ENCODE measurements at regions not wholly inside any gene's neighbourhood (a gene's known extent, or its start where the extent isn't known, plus 50 kb on each side); places are given as distances from the start of the nearest gene placed in this dataset.

GRCh38 chr18:47585914-47586313 is 334.5 kb upstream of the SKOR2 start:
- Histone ChIP-seq H3K4me3 (ENCODE audit: low read depth, low read length) (no peak overlapping the region), H3K27me3 (ENCODE audit: control insufficient read depth, insufficient read depth, low read length) (no peaks in the 10 kb centered on the region), H3K36me3 (ENCODE audit: control insufficient read depth, insufficient read depth, low read length) (no peaks in the 10 kb centered on the region)
- no peak for TF ChIP-seq CTCF (IDR thresholded peaks at IDR 0.05; ENCODE audit: insufficient read depth, low read length, poor library complexity, severe bottlenecking)
- DNase-seq (ENCODE audit: low read depth) = no peak

- no peaks in the 10 kb centered on the region for H3K36me3 ChIP-seq (ENCODE audit: control insufficient read depth, insufficient read depth, low read length)
- TF ChIP-seq CTCF (IDR thresholded peaks at IDR 0.05; ENCODE audit: insufficient read depth, low read length, poor library complexity, severe bottlenecking) = no peak
- H3K27me3 ChIP-seq (ENCODE audit: control insufficient read depth, insufficient read depth, low read length) = no peaks in the 10 kb centered on the region
- no peak for DNase-seq (ENCODE audit: low read depth)
- H3K4me3 ChIP-seq (ENCODE audit: low read depth, low read length) = no peak overlapping the region
These were observed 333.7 kb upstream of the SKOR2 start for GRCh38 chr18:47585136-47585535.

- no peak overlapping the region for H3K4me3 ChIP-seq (ENCODE audit: low read depth, low read length)
- no peaks in the 10 kb centered on the region for H3K27me3 ChIP-seq (ENCODE audit: control insufficient read depth, insufficient read depth, low read length)
- TF ChIP-seq CTCF (IDR thresholded peaks at IDR 0.05; ENCODE audit: insufficient read depth, low read length, poor library complexity, severe bottlenecking) = no peak
- no peaks in the 10 kb centered on the region for H3K36me3 ChIP-seq (ENCODE audit: control insufficient read depth, insufficient read depth, low read length)
- DNase-seq (ENCODE audit: low read depth) = no peak
These were observed 330.6 kb upstream of the SKOR2 start for GRCh38 chr18:47582093-47582492.

GRCh38 chr18:47577520-47577919 is 326.1 kb upstream of the SKOR2 start:
- no peak overlapping the region for H3K4me3 ChIP-seq (ENCODE audit: low read depth, low read length)
- no peaks in the 10 kb centered on the region for H3K27me3 ChIP-seq (ENCODE audit: control insufficient read depth, insufficient read depth, low read length)
- no peak for TF ChIP-seq CTCF (IDR thresholded peaks at IDR 0.05; ENCODE audit: insufficient read depth, low read length, poor library complexity, severe bottlenecking)
- no peak for DNase-seq (ENCODE audit: low read depth)
- no peaks in the 10 kb centered on the region for H3K36me3 ChIP-seq (ENCODE audit: control insufficient read depth, insufficient read depth, low read length)

- no peaks in the 10 kb centered on the region for H3K27me3 ChIP-seq (ENCODE audit: control insufficient read depth, insufficient read depth, low read length)
- no peaks in the 10 kb centered on the region for H3K36me3 ChIP-seq (ENCODE audit: control insufficient read depth, insufficient read depth, low read length)
- no peak for DNase-seq (ENCODE audit: low read depth)
- H3K4me3 ChIP-seq (ENCODE audit: low read depth, low read length) = no peak overlapping the region
- TF ChIP-seq CTCF (IDR thresholded peaks at IDR 0.05; ENCODE audit: insufficient read depth, low read length, poor library complexity, severe bottlenecking) = no peak
These were observed 323.5 kb upstream of the SKOR2 start for GRCh38 chr18:47574966-47575365.

GRCh38 chr18:47571957-47572356 is 320.5 kb upstream of the SKOR2 start:
- no peak for DNase-seq (ENCODE audit: low read depth)
- no peaks in the 10 kb centered on the region for H3K27me3 ChIP-seq (ENCODE audit: control insufficient read depth, insufficient read depth, low read length)
- TF ChIP-seq CTCF (IDR thresholded peaks at IDR 0.05; ENCODE audit: insufficient read depth, low read length, poor library complexity, severe bottlenecking) = no peak
- no peak overlapping the region for H3K4me3 ChIP-seq (ENCODE audit: low read depth, low read length)
- H3K36me3 ChIP-seq (ENCODE audit: control insufficient read depth, insufficient read depth, low read length) = no peaks in the 10 kb centered on the region

All from kidney epithelial cell (primary cell).